ENCODE measurements at regions not wholly inside any gene's neighbourhood (a gene's known extent, or its start where the extent isn't known, plus 50 kb on each side); places are given as distances from the start of the nearest gene placed in this dataset.

GRCh38 chr14:82546401-82546800, 1012.7 kb upstream of the SEL1L start:
- TF ChIP-seq CTCF (IDR thresholded peaks at IDR 0.05) (no peak), POLR2A (IDR thresholded peaks at IDR 0.05) (no peak), POLR2AphosphoS5 (IDR thresholded peaks at IDR 0.05) (no peak)

Data from prostate gland (tissue), 2 donors.